ENCODE measurements at regions not wholly inside any gene's neighbourhood (a gene's known extent, or its start where the extent isn't known, plus 50 kb on each side); places are given as distances from the start of the nearest gene placed in this dataset.

- Histone ChIP-seq H3K9me3 (ENCODE audit: control insufficient read depth, low read length) (no peaks in the 10 kb centered on the region), H2AFZ (no peak overlapping the region), H3K79me2 (no peaks in the 10 kb centered on the region), H3K4me1 (no peaks in the 10 kb centered on the region), H3K9ac (no peak overlapping the region), H3K36me3 (ENCODE audit: control insufficient read depth, insufficient read depth, low read length) (no peaks in the 10 kb centered on the region), H3K4me2 (ENCODE audit: low read length) (no peak overlapping the region), H3K27ac (no peak overlapping the region), H3K4me3 (ENCODE audit: low read depth, low read length) (no peak overlapping the region), H3K27me3 (ENCODE audit: control insufficient read depth, insufficient read depth, low read length) (no peaks in the 10 kb centered on the region)
- TF ChIP-seq CTCF (IDR thresholded peaks at IDR 0.05): no peak
Measured at GRCh38 chr18:42530276-42530675, 575.2 kb downstream of the PIK3C3 start.

- Histone ChIP-seq H3K4me3 (ENCODE audit: low read depth, low read length) (no peak overlapping the region), H3K9me3 (ENCODE audit: control insufficient read depth, low read length) (no peaks in the 10 kb centered on the region), H3K9ac (no peak overlapping the region), H2AFZ (no peak overlapping the region), H3K36me3 (ENCODE audit: control insufficient read depth, insufficient read depth, low read length) (no peaks in the 10 kb centered on the region), H3K79me2 (no peaks in the 10 kb centered on the region), H3K4me1 (no peaks in the 10 kb centered on the region), H3K27ac (no peak overlapping the region), H3K27me3 (ENCODE audit: control insufficient read depth, insufficient read depth, low read length) (no peaks in the 10 kb centered on the region), H3K4me2 (ENCODE audit: low read length) (no peak overlapping the region)
- no peak for TF ChIP-seq CTCF (IDR thresholded peaks at IDR 0.05)
Measured at GRCh38 chr18:42532119-42532518, 577.1 kb downstream of the PIK3C3 start.

GRCh38 chr18:42533009-42533575, 578.1 kb downstream of the PIK3C3 start:
- no peak for TF ChIP-seq CTCF (IDR thresholded peaks at IDR 0.05)
- Histone ChIP-seq H3K79me2 (no peaks in the 10 kb centered on the region), H3K27ac (no peak overlapping the region)

GRCh38 chr18:42533616-42534015, 578.6 kb downstream of the PIK3C3 start:
- Histone ChIP-seq H3K36me3 (ENCODE audit: control insufficient read depth, insufficient read depth, low read length) (no peaks in the 10 kb centered on the region), H3K9me3 (ENCODE audit: control insufficient read depth, low read length) (no peaks in the 10 kb centered on the region), H3K9ac (no peak overlapping the region), H3K4me3 (ENCODE audit: low read depth, low read length) (no peak overlapping the region), H3K79me2 (no peaks in the 10 kb centered on the region), H3K27ac (no peak overlapping the region), H2AFZ (no peak overlapping the region), H3K27me3 (ENCODE audit: control insufficient read depth, insufficient read depth, low read length) (no peaks in the 10 kb centered on the region), H3K4me1 (no peaks in the 10 kb centered on the region), H3K4me2 (ENCODE audit: low read length) (no peak overlapping the region)
- TF ChIP-seq CTCF (IDR thresholded peaks at IDR 0.05): no peak

More at GRCh38 chr18:42533009-42533575, 578.1 kb downstream of the PIK3C3 start:
- Histone ChIP-seq H3K27me3 (ENCODE audit: control insufficient read depth, insufficient read depth, low read length) (no peaks in the 10 kb centered on the region), H3K36me3 (ENCODE audit: control insufficient read depth, insufficient read depth, low read length) (no peaks in the 10 kb centered on the region), H3K4me3 (ENCODE audit: low read depth, low read length) (no peak overlapping the region), H3K4me1 (no peaks in the 10 kb centered on the region), H3K9ac (no peak overlapping the region), H2AFZ (no peak overlapping the region), H3K4me2 (ENCODE audit: low read length) (no peak overlapping the region), H3K9me3 (ENCODE audit: control insufficient read depth, low read length) (no peaks in the 10 kb centered on the region)

- H3K27me3 ChIP-seq (ENCODE audit: control insufficient read depth, insufficient read depth, low read length): no peaks in the 10 kb centered on the region
- no peaks in the 10 kb centered on the region for H3K9me3 ChIP-seq (ENCODE audit: control insufficient read depth, low read length)
- H3K9ac ChIP-seq: no peak overlapping the region
- TF ChIP-seq CTCF (IDR thresholded peaks at IDR 0.05): no peak
- no peak overlapping the region for H3K27ac ChIP-seq
- H3K4me3 ChIP-seq (ENCODE audit: low read depth, low read length): no peak overlapping the region
- H3K79me2 ChIP-seq: no peaks in the 10 kb centered on the region
- H3K4me1 ChIP-seq: no peaks in the 10 kb centered on the region
- no peak overlapping the region for H2AFZ ChIP-seq
- H3K4me2 ChIP-seq (ENCODE audit: low read length): no peak overlapping the region
- no peaks in the 10 kb centered on the region for H3K36me3 ChIP-seq (ENCODE audit: control insufficient read depth, insufficient read depth, low read length)
Measured at GRCh38 chr18:42534313-42534712, 579.3 kb downstream of the PIK3C3 start.

Data from parathyroid adenoma (tissue), 2 donors.